Inflammatory macrophage treated with lipopolysaccharide for 4 hours (primary cell): ENCODE measurements at regions not wholly inside any gene's neighbourhood (a gene's known extent, or its start where the extent isn't known, plus 50 kb on each side); places are given as distances from the start of the nearest gene placed in this dataset.

Experiments used
- DNase-seq: peaks from one replicate; pipeline ENCODE4 v3.0.0-alpha.2; 2020

DNA sequence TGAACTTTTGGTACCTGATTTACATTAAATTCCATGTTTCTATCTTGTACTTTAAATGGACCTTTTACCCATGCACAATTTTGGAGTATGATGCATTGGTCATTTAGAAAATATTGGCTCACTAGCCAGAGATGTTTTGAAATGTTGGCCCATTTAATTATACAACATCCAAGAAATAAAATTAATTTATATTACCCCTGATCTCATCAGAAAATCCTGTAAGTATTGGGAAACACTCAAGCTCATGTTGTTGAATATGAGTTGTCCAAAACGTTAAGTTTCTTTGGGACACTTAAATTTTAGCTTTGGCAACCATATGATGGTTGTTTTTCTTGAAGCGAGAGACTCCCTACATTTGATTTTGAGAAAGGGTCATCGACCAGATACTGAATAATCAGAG lies 492.7 kb downstream of the RPS24 start:
- DNase-seq = no peak

DNA sequence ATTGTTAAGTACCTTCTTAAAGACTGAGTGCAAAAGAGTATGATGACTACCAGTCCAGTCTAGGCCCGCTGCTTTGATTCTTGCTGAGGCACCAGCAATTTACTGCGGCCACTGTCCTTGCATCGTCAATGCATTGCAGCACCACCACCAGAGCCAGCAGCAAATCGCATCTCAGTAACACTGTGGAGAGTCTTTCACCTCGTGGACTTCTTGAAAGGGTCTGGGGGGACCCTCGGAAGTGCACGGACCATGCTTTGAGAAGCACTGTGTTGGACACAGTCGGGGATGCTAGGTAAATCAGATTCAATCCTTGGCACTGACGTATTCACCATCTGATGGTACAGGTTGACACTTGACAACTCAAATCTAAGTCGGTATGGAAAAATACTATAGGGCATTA lies 493.6 kb downstream of the RPS24 start:
- no peak for DNase-seq

DNA sequence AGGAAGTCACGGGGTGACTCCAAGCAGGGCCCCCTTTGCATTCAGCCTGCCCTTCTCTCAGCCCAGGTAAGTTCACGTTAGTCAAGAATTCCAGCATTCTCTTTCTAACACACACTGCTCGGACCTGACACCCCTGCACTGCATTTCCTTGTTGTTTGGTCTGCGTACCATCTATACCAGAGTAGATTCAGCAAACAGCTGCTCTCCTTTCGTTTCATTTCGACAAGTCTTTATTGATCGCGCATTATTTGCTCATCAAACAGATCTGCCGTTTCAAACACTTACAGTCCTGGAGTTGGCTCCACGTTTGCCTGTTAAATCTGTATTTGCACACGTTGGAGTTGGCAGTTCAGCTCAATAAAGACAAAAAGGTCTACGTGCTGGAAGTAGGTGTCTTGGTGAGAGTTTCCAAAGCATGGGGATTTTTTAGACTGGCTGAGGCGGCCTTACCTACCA lies 495.1 kb downstream of the RPS24 start:
- no peak for DNase-seq

DNA sequence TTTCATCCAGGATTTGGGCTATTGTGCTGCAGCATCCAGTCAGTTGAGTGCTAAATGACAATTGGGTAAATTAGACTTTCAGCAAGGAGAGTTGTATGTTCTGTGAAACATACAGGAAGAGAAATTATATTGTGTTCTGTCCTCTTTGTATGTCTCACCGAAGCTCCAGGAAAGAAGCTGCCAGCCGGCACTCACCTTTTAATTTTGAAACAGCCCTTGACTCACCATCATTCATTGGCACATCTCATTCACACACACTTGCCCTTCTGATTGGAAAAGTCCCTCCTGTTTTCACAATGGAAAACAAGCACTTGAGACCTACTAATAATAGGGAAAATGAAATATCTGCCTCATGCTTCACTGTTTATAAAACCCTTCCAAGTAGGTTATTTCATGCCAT lies 495.6 kb downstream of the RPS24 start:
- no peak for DNase-seq

DNA sequence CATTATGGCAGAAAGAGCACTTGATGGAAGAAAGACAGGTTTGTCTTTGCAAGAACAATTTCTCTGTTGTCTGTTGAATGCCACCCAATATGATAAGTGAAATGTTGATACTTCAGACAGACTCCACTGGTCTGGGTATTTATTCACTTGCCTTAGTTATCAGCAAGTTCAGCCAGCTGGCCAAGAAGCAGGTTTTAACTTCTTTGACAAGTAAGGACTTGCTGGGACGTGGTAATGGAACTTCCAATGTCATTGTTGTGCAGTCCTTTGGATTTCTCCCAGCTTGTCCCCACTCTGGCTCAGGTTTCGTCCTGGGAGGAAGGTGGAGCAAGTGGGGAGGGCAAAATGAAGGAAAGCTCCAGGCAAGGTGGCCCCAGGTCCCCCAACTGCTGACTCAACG lies 497.4 kb downstream of the RPS24 start:
- DNase-seq = no peak

DNA sequence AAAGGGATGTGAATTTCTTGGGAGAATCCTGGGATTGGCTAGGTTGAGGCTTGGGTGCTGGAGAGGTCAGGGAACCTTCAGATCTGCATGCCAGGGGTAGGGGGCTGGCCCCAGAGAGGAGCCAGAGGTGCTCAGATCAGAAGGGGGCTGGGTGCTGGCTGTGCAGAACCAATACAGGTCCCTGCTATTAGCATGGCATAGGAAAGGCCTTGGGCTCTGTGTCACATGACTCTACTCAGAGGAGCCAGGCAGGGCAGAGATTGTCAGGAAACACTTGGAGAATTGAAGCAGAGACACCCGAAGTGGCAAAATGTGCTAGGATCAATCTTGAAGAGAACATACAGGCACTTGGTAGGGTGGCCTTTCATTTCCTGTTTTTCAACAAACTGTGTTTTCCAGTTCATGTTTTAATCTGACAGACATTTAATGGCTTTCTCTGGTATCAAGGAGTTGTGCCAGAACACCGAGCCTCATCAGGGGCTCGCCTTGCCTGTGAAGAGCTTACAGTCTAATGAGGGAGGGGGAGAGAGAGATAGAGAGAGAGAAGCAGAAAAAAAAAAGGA lies 498.9 kb downstream of the RPS24 start:
- DNase-seq = peak; percentile 53

DNA sequence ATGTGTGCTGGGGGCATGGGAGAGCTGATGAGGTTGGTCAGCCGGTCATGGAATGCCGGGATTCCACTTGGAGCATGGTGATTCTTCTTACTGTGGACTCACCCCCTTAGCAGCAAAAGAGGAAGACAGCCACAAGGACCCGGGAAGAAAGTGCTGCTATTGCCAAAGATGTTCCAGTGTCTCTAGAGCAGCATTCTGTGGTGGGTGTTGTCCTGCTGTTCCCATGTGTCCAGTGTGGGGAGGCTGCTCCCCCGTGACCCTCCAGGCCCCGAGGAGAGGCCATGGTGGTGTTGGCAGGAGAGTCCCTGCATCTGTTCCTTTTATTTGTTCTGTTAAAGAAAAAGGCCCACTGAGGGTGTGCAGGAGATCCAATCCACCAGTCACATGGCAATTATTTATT lies 499.4 kb downstream of the RPS24 start:
- peak; percentile 26 for DNase-seq

DNA sequence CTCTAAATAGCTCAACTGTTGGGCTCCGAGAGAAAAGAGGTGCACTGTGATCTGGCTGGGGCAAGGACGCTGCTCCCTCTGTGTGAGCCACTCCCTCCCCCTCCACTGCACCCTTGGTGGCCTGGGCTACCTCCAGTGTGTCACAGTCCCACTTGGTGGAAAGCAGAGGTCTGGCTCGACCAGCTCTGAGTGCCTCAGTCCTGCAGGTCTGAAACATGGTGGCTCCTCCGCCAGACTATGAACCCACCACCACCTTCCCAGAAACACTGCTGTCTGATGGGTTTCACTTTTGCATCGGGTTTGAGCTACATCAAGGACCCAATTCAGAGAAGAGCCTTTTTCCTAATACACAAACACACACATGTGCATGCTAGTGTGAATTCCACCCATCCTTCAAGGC lies 500.1 kb downstream of the RPS24 start:
- DNase-seq = no peak

DNA sequence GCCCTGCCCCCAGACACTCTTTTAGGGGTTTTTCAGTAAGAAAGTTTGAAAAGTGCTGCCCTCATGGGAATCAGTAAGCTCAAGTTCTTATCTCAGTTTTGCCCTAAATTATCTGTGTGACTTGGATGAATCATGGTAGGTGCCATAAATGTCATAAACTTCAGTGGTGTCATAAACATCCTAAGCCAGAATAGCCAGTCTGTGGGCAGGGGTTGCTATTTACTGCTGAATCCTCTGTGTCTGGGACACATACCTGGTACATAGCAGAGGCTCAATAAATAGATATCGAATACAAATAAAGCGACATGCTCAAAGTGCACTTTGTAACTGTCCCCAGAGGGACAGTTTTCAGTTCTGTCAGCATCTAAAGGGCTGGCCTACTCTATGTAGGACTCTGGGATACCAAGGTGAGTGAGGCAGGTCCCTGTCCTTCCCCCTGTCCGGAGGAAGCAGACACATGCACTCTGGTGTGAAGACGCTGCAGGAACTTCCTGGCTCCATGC lies 502.1 kb downstream of the RPS24 start:
- DNase-seq = no peak

DNA sequence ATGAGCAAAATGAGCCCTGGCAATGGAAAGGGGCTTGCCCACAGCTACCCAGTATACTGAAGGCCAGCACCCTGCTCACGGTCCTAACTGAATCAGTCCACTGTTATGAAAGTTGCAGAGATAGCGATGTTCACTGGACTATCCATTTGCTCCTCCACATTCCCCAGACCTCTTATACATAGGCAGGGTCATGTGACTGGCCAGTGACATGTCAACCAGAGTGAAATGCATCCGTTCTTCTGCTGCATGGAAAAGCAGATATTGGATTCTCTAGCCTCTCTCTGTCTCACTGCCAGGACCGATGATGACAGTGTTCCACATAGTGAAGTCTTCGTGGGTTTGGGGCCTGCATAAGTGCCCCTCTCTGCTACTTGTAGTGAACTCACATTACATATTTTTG lies 503.4 kb downstream of the RPS24 start:
- no peak for DNase-seq

DNA sequence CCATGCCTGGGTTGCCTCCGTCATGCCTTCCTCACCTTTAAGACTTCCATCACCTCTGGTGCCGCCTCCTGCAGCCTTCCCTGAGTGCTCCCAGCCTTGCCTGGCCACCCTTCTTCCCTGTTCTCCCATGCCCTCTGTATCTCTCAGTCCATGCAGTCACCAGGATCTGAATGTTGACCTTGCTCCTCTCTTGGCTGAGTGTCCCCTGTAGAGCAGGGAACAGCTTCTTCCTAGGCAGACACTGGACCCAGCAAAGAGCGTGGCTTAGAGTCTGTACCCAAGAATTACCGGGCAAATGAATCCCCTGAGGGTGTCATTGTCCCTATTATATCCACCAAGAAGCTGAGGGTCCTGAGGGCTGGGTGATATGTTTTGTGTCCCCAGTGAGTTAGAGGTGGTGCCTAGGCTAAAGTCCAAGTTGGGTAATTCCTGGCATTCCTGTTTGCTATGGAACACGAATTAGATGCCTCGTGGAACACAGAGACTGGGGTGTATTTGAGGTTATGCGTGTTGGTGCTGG lies 505.6 kb downstream of the RPS24 start:
- DNase-seq = no peak

DNA sequence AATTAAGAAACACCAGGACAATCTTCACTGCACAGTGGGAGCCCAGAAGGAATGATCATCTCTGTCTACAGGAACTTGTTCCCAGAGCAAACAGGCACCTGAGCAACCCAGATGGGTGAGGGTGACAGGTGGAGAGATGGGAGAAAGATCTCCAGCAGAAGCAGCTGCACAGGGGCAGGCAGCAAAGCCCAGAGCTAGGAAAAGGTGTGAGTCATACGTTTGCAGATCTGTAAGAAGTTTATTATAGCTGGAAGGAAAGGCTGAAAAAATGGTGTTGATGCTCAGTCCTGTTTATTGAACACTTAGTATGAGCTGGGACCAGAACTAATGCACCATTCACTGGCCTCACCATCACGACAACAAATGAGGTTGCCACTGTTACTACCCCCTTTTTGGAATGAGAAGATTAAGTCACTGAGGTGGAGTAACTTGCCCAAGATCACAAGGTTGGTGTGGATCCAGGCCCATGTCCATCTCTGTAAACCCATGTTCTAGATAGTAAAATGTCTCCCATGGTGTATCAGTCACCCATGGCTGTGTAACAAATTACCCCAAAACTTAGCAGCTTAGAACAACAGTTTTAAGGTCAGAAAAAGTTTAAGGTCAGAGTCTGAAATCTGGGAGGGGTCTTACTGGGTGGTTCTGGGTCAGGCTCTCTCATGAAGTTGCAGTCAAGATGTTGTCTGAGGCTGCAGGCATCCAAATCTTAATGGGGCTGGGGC lies 506.9 kb downstream of the RPS24 start:
- DNase-seq = no peak

DNA sequence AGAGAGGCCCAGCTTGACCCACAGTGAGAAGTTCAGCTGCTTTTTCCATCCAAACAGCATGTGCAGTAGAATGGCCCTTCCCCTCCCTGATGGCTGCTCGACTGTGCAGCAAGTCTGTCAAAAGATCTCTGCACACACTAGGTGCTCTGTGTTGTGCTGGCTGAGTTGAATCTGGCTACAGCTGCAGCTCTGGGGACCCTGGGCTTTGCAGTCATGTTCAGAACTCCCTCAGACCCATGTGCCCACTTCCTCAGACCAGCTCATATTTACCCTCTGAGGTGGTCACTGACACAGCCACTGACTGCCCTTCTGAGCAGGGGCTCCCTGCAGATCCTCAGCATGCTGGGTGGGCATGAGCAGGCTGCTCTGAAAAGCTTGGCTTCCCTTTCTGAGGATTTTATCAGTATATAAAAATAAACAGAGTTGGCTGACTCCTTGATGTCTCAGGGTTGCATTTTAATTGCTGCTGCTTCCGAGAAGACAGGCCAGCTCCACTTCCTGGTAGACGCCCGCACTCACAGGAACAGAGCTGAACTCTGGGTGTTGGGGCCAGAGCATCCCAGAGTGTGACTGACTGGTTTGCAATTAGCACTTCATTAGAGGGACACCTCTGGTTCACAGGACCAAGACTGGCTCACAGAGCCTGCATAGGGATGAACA lies 507.9 kb downstream of the RPS24 start:
- no peak for DNase-seq

DNA sequence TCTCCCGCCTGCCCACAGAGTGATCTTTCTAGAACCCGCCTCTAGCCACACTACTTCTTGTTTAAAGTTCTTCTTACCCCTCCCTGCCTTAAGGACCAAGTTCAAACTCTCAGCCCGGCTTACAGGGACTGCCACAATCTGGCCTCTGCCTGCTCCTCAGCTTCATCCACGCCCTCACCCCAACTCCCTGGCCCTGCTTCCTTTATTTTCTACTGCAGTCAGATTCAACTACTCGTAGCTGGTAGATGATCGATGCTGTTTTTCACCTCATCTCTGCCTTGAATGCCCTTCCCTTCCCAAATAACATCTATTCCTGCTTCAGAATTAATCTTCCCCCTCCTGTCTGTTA lies 508.5 kb downstream of the RPS24 start:
- no peak for DNase-seq

DNA sequence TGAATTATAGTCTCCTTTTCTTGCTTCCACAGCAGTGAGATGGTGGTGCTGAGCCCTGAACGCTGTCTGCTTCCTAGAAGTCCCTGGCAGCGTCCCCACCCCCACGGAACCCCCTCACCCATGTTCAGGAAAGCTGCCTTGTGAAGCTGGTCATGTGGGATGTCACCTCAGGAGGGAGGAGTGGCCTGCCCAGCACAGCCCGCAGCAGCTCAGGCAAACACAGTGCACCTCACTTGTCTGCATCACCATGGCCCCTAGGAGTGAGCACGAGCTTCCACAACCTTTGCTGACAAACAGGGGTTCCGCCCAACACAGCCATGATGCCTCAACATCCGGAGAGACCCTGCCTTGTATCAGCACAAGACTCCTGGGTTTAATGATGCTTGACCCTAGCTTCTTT lies 508.9 kb downstream of the RPS24 start:
- DNase-seq = no peak

DNA sequence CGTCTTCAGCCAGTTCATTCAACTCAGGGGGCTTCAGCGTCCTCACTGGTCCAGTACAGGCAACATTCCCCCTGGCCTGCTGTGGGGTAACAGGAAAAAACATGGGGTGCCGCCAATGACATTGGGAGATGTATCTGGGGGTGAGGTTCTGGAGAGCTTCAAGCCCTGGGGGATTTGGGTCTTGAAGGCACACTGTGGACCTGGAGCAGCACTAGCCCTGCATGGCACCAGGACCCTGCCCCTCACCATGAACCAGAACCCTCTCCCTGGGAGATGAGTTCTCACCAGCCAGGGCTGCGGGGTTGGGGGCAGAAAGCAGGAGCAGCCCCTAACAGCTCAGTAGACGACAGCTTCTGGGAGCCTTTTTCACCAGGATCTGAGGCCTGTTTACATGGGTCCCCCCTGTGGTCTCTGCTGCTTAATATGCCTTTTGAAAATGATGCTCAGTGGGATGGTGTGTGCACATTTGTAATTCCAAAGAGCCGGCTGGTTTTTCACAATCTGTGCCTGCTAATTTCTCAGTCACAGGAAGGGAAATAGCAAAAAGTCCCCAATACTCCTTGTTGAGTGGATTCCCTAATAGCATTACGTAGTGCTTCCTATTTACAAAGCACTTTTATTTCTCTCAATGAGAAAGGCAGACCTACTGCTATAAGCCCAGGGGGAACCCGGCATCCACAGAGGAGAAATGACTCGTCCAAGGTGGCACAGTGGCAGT lies 509.5 kb downstream of the RPS24 start:
- peak; percentile 78 for DNase-seq

DNA sequence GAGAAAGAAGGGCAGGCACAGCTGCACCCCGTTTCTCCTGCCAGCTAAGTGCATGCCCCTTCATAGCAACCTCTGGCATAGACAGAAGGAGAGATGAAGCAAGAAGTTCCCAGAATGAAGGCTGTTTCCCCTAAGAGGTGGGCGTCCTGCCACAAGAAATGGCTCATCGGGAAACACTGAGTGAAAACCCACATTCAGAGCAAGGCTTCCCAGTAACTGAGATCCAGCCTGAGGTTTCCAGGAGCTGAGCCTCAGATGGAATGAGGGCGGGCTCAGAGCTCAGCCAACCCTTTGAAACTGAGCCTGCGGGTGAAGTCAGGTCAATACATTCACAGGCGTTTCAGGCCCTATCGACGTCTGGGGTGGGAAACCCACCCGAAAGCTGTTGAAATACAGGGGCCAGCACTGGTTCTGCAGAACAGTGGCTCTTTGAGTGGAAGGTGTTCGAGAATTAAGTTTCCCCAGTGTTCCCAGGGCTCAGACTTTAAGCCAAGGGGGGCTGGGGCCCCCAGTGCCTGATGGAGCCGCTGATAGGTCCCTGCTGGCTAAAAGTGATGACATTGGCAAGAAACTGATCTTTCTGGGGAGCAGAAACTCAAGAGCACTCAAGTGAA lies 510.2 kb downstream of the RPS24 start:
- peak; percentile 70 for DNase-seq

DNA sequence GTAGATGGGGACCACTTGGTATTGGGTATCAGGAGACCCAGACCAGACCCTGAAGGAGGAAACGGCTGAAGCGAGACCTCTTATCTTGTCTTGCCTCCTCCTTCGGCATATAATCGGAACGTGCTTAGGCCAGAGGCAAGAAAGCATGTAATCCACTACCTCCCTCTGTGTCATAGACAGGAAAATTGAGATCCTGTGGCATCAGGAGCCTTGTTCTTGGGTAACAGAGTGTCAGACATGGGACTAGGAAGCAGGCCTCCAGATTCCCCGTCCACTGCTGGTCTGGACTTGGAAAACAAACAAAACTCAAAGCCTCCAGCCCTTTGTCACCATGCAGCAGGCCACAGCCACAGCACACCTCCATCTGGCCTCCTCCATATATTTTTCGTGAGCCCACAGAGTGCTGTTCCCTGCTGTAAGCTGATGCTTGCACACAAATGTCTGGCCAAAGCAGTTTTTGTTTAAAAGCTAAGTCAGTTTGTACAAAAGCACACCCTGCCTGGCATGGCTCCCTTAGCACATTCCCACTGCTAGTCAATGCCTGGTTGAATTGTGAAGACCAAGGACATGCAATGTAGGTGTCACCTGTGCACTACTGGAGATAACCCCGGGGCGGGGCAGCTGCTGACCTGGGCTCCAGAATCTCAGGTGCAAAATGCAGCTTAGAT lies 510.9 kb downstream of the RPS24 start:
- DNase-seq = no peak

DNA sequence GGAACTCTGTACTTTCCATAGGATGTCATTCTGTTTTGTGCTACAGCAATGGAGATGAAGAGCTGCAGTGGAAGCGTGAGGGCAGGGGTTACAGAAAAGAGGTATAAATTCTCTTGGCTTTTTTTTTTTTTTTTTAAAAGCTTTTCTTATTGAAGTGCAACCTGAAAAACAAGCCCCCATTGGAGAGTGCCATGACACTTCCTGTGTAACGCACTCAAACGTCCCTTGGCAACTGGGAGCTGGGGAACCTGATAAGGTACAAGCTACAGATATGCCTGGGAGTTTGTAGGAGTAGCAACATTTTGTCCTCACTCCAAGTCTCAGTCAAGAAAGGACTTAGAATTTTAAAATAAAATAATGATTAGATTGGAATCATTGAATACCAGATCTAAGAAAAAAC lies 512.1 kb downstream of the RPS24 start:
- DNase-seq = no peak

DNA sequence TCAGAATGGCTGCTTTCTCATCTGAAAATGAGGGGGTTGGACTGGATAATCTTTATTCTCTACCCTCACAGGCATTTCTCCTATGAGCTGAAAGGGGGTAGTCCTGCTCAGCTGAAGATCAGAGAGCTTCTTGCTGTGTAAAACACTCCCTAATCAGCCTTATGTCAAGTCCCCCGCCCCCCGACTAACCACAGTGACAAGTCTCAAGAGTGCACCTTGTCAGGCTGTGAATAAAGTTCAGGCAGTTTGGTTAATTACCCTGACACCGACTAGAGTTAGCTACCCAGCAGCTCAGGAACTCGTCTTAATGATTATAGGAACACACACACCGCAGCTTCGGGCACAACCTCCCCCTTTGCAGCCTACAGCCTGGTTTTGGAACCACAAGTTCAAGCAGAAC lies 513.7 kb downstream of the RPS24 start:
- no peak for DNase-seq

DNA sequence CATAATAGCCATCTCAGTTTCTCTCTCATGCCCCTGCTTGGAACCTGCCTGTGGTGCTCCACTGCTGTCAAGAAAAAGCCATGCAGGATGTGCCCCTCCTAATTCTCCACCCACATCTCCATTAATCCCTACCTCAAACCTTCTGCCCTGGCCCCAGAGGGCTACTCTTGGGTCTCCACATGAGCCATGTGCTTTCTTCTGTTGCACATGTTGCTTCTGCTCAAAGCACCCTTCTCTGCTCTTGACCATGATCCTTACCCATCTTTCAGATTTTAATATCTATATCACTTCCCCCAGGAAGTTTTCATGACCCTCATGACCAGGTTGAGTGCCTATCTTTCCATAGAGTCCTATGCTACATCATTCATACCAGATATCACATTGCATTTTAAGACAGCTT lies 514.2 kb downstream of the RPS24 start:
- no peak for DNase-seq

DNA sequence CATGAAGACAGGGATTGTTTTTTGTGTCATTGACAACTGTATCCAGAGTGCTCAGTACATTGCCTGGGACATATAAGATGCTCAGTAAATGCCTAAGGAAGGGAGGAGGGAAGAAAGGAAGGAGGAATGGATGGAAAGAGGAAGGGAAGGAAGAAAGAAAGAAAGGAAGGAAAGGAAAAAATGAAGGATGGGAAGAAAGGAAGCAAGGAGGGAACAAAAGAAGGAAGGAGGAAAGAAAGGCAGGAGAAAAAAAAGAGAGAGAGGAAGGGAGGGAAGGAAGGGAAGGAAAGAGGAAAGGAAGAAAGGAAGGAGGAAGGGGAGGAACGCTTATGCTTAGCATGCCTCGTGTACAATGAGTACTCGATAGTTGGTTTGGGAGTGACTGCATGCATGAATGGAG lies 514.7 kb downstream of the RPS24 start:
- DNase-seq = no peak
